ENCODE measurements at regions not wholly inside any gene's neighbourhood (a gene's known extent, or its start where the extent isn't known, plus 50 kb on each side); places are given as distances from the start of the nearest gene placed in this dataset.

DNA sequence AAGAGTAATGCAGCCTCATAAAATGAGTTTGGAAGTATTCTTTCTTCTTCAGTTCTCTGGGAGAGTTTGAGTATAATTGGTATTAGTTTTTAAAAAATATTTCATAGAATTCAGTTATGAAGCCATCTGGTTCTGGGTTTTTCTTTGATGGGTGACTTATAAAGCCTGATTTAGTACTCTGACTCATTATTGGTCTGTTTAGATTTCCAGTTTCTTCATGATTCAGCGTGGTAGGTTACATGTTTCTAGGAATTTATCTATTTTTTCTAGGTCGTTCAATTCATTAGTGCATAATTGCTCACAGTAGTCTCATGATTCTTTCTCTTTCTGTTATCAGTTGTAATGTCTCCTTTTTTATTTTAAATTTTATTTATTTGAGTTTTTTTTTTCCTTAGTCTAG lies 111.2 kb downstream of the CEP44 start:
- no peak for TF ChIP-seq POLR2A (IDR thresholded peaks at IDR 0.05)
- TF ChIP-seq CTCF (IDR thresholded peaks at IDR 0.05), result no peak

Data from right lobe of liver (tissue), 4 donors.